Activated CD8-positive, alpha-beta memory T cell treated with anti-CD3 and anti-CD28 coated beads for 36 hours (primary cell): ENCODE measurements at regions not wholly inside any gene's neighbourhood (a gene's known extent, or its start where the extent isn't known, plus 50 kb on each side); places are given as distances from the start of the nearest gene placed in this dataset.
"Not testable (repeated sequence)": the region's sequence is repeated elsewhere in the genome, so short reads cannot be mapped to it uniquely, and the experiment has no call there.

Source experiments
- CTCF ChIA-PET: fragments of 350-600 bp; sonication (Branson Sonifier 250); formaldehyde crosslinking; loops from one replicate; lab custom pipeline; 2021; ENCODE audit warnings: antibody characterized with exemption; lab: Charles Lee
- POLR2A ChIA-PET: fragments of 350-600 bp; sonication (Branson Sonifier 250); formaldehyde crosslinking; loops from one replicate; lab custom pipeline; 2021; ENCODE audit warnings: antibody characterized with exemption; lab: Charles Lee

DNA sequence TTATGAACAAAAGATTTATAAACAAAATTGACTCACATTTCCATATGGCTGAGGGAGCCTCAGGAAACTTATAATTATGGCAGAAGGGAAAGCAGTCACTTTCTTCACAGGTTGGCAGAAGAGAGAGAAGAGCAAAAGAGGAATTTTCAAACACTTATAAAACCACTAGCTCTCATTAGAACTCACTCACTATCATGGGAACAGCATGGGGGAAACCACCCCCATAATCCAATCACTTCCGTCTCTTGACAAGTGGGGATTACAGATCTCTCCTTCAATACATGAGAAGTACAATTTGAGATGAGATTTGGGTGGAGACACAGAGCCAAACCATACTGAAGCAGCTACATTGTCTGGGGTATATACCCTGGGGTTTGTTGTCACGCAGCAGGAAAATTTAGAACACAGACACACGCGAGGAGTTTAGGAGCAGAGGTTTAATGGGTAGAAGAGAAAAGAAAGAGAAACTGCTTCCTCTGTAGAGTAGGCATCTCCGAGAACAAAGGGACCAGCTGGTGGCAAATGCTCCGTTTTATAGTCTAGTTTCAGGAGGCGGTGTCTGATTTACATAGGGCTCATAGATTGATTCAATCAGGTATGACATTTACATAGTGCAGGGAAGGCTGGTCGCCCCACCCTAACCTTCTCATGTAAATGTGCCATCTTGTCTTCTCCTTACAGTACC lies 2277.7 kb upstream of the AGA start:
- CTCF ChIA-PET = no interaction called here

DNA sequence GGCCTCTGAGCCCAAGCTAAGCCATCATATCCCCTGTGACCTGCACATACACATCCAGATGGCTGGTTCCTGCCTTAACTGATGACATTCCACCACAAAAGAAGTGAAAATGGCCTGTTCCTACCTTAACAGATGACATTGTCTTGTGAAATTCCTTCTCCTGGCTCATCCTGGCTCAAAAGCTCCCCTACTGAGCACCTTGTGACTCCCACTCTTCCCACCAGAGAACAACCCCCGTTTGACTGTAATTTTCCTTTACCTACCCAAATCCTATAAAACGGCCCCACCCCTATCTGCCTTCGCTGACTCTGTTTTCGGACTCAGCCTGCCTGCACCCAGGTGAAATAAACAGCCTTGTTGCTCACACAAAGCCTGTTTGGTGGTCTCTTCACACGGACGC lies 2284.3 kb upstream of the AGA start:
- POLR2A ChIA-PET, CTCF ChIA-PET: not testable (repeated sequence)

More for the DNA sequence above, 2277.7 kb upstream of the AGA start:
- POLR2A ChIA-PET = no interaction called here

DNA sequence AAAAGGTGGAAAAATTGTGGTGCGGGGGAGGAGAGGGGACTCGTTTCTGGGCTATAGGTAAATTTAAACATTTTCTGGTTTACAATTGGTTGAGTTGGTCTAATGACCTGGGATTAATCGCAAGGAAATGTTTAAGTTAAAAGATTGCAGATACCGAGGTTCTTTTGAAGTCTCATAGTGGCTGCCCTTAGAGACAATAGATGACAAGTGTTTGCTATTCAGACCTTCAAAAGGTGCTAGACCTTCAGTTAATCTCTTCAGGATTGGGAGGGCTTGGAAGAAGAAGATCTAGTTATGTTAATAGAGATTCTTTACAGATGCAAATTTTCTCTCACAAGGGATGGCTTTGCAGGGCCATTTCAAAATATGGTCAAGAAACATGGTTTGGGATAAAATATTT lies 2286.1 kb upstream of the AGA start:
- CTCF ChIA-PET = no interaction called here
- POLR2A ChIA-PET = no interaction called here

DNA sequence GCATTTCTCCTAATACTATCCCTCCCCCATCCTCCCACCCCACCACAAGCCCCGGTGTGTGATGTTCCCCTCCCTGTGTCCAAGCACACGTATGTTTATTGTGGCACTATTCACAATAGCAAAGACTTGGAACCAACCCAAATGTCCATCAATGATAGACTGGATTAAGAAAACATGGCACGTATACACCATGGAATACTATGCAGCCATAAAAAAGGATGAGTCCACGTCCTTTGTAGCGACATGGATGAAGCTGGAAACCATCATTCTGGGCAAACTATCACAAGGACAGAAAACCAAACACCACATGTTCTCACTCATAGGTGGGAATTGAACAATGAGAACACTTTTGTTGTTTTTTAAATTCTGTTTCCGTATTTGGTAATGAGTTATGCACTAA lies 2294.6 kb upstream of the AGA start:
- CTCF ChIA-PET, POLR2A ChIA-PET: not testable (repeated sequence)

DNA sequence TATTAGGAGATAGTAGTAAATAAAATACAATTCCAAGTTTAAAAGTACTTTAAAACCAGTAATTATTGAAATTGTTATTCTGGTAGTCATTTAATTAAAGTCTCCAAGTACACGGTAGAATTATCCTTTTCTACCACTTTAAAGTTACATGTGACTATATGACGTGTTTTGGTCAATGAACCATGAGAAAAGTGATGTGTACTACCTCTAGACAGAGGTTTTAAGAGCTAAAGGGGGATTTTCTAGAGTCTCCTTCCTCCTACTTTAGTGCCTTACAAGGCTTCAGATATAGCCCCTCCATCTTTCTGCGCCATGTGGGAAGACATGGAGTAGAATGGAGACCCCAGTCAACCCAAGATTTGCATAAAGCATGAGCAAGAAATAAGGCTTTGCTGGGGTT lies 2296.6 kb upstream of the AGA start:
- CTCF ChIA-PET = no interaction called here

DNA sequence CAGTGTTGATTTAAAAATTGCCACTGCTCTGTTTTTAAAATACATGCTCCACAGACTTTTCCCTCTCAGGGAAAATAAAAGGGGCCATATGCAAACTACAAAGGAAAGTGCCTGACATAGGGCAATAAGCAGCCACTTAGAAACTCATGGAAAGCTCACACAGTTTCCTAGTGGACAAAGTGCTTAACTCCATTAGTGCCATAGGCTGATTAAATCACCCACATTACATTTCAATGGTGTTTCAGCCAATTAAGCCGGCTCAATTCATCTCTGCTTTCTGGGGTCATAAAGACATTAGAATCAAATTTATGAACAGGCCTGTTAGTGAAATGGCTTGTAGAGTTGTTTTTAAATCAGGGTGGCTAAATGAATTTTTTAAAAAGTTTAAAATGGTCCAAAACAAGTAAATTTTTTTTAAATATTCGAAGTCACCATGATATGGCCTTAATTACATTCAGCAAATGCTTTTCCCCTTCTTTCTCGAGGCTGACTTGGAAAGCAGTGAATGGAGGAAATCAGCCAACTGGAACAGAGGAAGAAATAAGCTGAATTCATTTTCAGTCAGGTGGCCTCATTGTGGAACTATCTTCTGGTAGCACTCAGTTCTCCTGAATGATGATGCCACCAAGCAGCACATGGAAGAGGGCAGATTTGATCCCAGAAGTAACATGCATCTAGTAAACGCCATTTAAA lies 2305.1 kb upstream of the AGA start:
- ChIA-PET POLR2A (no interaction called here), CTCF (no interaction called here)

More for the DNA sequence above, 2296.6 kb upstream of the AGA start:
- POLR2A ChIA-PET = no interaction called here

DNA sequence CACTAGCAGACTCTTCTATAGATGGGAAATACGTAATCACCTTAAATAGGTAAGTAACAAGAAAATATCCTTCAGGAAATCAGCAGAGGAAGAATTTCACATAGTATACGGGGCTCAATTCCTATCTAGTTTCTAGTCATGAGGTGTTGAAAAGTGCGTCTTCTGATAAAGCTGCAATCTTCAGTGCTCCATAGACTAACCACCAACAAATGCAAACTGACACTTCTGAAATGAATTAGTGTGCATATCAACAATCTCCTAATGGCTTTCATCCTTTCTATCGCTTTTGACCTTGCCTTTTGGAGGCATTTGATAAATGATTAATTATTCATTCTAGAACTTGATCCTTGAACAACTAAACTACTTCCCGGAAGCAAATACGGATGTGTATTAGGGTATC lies 2306.6 kb upstream of the AGA start:
- ChIA-PET CTCF (interaction anchor here (0.6 kb wide), 1 partner anchor 242 kb away, joined by 3 read pairs; no protein-coding TSS in a partner anchor), POLR2A (no interaction called here)

DNA sequence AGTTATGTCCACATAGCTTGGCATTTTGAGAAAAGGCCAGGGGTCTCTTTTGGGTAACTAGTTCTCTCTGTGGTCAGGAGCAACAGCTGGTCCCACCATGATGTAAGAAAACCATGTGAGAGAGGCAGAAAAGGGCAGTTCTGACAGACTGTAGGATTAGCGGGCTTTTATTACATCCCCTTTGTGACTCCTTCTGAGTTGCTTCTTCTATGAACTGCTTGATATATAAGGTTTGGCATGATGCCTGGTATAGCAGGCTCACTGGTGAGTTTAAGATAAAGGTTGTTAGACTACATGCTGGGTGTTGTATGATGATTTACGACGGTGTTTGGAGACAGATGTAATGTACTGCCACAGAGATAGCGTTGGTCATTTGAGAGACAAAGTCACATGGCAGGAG lies 2308.1 kb upstream of the AGA start:
- ChIA-PET POLR2A (no interaction called here), CTCF (no interaction called here)

DNA sequence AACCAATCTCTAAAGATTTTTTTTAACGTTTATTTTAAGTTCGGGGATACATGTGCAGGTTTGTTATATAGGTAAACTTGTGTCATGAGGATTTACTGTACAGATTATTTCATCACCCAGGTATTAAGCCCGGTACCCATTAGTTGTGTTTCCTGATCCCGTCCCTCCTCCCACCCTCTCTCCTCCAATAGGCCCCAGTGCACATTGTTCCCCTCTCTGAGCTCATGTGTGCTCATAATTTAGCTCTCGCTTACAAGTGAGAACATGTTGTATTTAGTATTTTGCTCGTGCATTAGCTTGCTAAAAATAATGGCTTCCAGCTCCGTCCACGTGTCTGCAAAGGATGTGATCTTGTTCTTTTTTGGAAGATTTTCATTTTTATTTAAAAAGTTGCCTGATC lies 2309.4 kb upstream of the AGA start:
- CTCF ChIA-PET = no interaction called here
- POLR2A ChIA-PET = no interaction called here

DNA sequence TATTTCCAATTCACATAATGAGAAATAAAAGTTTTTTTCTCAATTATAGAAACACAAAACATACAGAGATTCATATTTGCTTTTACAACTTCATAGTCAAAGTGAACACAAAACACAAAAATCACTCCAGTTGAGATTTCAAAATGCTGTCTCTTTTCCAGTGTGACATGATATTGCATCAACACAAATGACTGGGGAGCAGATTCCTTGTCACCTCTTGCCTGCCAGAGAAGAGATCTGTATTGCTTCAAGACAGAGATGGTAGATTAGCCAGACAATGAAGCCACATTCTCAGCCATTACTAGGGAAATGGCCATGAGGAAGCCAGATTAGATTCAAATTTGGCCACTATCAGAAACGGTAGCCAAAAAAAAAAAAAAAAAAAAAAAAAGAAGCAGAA lies 2313.1 kb upstream of the AGA start:
- ChIA-PET CTCF (no interaction called here), POLR2A (no interaction called here)

DNA sequence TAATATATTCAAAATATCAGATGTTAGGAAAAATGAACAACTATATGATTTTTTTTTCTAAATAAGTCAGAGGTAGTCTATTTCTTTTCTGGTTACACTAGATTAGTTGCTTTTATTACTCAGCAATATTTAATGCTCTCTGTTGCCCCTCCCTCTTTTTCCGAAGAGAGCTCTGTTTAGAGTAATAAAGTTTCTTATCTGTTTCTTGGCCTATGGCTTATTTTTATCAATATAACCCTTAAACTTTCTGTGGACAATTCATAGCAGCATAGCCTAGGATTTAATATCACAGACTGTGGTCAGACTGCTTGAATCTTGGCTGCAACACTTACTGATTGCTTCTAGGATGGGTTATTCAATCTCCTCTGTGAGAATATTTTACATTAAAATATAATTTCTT lies 2315.4 kb upstream of the AGA start:
- POLR2A ChIA-PET = no interaction called here
- CTCF ChIA-PET = no interaction called here

DNA sequence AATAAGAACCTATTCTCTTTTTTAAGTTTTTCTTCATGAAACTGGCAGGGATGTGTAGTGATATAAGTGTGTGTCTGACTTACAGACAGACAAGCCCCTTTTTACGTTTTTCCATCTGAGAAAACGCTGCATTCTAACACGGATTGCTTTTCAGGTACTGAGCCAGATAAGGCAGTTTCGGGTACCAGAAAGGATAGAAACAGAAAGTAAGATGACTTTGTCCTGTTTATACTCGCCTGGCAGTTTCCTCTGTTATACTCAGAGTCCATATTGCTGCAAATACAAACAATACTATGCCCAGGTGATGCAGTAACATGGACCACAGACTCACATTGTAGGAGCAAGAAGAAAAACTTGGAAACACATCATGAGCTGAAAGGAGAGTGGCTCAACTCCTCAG lies 2320.6 kb upstream of the AGA start:
- ChIA-PET POLR2A (no interaction called here), CTCF (no interaction called here)

DNA sequence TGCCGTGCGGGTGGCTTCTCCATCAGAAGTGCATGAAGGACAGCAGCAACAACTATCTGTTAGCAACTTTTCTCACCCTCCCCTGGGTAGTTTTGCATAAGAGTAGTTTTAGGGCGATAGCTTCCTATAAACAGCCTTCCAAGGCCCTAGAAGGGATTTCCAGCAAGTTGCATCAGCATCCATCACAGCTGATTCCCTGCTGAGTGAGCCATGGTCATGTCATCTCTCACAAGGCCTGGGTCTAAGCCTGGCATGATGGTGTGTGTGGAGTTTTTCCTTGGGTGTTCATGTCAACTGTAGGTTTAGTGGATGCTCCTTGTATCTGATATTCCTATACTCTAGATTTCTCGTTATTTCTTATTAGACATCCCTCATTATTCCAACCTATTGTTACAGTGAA lies 2324.7 kb upstream of the AGA start:
- POLR2A ChIA-PET = no interaction called here
- CTCF ChIA-PET = no interaction called here

DNA sequence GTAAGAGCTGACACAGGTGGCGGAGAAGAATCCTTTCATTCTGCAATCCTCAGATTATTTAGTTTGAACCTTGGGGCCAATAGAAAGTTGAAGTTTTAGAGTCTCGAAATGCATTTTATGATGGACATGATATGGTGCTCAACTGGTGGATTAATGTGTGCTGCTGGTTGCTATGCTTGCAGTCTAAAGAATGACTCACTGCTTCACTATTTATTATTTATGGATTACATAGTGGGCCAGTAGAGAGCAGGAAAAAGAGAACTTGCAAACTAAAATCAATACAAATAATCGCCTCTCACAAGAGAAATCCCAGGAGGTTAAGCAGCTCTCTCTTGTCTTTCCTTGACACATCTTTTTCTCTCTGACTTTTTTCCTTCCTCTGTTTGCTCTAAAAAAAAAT lies 2326.8 kb upstream of the AGA start:
- POLR2A ChIA-PET = no interaction called here
- CTCF ChIA-PET = no interaction called here

DNA sequence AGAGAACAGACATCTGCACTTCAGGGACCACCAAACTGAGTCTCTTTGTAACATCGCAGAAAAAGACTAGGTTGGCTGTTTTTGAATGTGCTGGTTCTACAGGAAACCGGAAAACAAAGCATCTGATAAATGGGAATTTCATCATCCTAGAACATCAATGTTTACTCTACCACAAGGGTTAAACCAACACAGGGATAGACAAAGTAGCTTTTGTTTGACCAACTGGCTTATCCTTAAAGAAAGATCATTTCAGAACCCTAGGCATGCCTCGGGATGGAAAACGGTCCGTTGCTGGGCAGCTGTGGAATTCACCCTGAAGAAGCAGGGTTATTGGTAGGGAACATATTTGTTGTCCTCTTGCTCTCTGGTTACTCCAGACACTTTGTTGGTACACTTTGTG lies 2355.5 kb upstream of the AGA start:
- ChIA-PET CTCF (no interaction called here), POLR2A (no interaction called here)

DNA sequence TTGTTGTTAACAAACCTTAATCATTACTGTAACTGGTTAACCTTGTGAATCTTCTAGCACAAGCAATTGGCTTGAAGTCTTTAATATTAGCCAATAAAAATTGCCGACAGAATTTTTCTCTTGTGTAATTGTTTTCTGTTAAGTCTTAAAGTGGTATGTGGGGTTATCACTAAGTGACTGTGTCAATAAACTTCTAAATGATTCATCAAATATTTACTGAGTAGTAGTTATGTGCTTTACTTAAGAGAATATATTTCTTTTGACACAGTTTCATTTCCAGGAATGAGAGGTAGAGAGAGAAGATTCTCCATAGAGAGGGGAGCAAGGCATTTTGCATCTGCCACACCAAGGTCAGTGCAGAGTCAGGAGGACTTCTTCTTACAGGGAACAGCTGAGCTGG lies 2361.6 kb upstream of the AGA start:
- POLR2A ChIA-PET = no interaction called here
- CTCF ChIA-PET = interaction anchor here (0.5 kb wide), 1 partner anchor 1498 kb away, joined by 3 read pairs; no protein-coding TSS in a partner anchor

DNA sequence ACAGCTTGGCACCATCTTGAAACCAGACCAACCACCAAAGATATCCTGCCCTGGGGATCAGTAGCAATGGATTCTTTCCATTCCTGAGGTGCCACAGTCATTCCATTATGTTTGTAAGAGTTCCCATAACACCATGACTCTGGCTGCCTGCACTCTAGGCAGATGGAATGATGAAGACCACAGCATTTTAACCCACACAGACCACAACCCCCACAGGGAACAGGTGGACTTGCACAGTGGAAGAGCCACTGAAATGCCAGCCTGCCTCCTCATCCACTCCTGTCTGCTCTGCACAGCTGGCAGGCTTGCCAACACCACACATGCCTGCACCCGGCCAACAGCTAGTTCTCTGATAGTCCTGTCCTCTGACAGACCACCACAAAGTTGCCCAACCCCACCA lies 2362.2 kb upstream of the AGA start:
- CTCF ChIA-PET = no interaction called here

DNA sequence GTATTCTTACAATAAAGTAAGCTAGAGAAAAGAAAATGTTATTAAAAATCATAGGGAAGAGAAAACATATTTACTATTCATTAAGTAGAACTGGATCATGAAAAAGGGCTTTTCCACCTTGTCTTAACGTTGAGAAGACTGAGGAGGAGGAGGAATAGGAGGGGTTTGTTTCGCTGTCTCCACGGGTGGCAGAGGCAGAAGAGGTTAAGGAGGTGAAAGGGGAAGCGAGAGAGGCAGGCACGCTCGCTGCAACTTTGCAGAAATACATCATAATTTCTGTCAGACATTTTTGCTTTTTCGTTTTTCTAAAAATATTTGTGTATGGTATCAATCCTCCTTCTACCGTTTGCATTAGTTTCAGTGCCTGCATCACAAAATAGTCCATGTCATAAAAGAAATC lies 2375.1 kb upstream of the AGA start:
- CTCF ChIA-PET = no interaction called here
- POLR2A ChIA-PET = no interaction called here

More for the DNA sequence above, 2362.2 kb upstream of the AGA start:
- POLR2A ChIA-PET = no interaction called here

DNA sequence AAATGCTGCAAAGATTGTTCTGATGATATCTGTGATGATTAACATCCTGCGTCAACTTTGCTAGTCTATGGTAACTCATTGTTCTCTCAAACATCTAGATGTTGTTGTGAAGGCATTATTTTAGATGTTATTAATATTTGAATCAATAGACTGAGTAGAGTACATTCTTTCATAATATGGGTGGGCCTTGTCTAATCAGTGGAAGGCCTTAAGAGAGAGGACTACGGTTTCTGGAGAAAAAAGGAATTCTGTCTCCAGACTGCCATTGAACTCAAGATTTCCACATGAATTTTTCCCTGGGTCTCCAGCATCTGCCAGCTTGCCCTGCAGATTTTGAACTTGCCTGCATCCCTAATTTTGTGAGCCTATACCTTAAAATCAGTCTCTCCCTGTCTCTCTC lies 2381.1 kb upstream of the AGA start:
- POLR2A ChIA-PET = no interaction called here
- CTCF ChIA-PET = no interaction called here

DNA sequence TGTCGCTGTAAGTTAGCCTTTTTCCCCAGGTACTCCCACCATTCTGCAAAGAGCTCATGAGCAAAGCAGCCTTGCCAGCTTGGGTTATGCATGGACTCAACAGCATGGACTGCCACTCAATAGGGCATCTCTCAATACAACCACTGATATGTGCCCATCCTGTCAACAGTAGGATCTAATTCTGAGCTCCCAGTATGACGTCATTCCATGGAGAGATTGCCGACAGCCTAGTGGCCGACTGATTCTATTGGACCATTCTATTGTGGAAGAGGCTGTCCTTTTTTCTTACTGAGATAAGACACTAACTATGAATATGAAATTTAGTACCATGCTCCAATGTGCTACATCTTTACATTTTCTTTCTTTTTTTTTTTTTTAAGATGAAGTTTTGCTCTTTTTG lies 2389.0 kb upstream of the AGA start:
- ChIA-PET CTCF (no interaction called here), POLR2A (no interaction called here)
